Astrocyte (in vitro differentiated cells and primary cell): ENCODE measurements at regions not wholly inside any gene's neighbourhood (a gene's known extent, or its start where the extent isn't known, plus 50 kb on each side); places are given as distances from the start of the nearest gene placed in this dataset.

Source experiments
- DNase-seq: peaks from one replicate; pipeline ENCODE4 v3.0.0-alpha.2; 2010; ENCODE audit warnings: low read depth
- FAIRE-seq: peaks from 2 replicates; lab custom pipeline; 2011; peaks lifted over from hg19 to GRCh38; lab: Jason Lieb, UNC
- H2AFZ ChIP-seq: 2 replicates; pipeline ENCODE4 v1.6.0; 2012; ENCODE audit warnings: low read depth, low read length, inconsistent platforms
- H3K27ac ChIP-seq: 2 replicates; pipeline ENCODE4 v1.5.1; 2011; ENCODE audit warnings: low read depth, low read length, inconsistent platforms
- H3K27me3 ChIP-seq: 2 replicates; pipeline ENCODE4 v1.6.0; 2011; ENCODE audit warnings: low read length, inconsistent platforms; ENCODE audit not compliant: insufficient read depth
- H3K36me3 ChIP-seq: 2 replicates; pipeline ENCODE4 v1.5.1; 2011; ENCODE audit warnings: low read length, inconsistent platforms; ENCODE audit not compliant: insufficient read depth
- H3K4me1 ChIP-seq: 2 replicates; pipeline ENCODE4 v1.5.1; 2011; ENCODE audit warnings: low read length, inconsistent platforms; ENCODE audit not compliant: insufficient read depth
- H3K4me2 ChIP-seq: 2 replicates; pipeline ENCODE4 v1.6.0; 2012; ENCODE audit warnings: low read length, inconsistent platforms
- H3K4me3 ChIP-seq: 2 replicates; pipeline ENCODE4 v1.5.1; 2011; ENCODE audit warnings: low read depth, mild to moderate bottlenecking, low read length, inconsistent platforms; ENCODE audit not compliant: insufficient read depth
- H3K79me2 ChIP-seq: 2 replicates; pipeline ENCODE4 v1.6.0; 2012; ENCODE audit warnings: mild to moderate bottlenecking, low read length, inconsistent platforms; ENCODE audit not compliant: insufficient read depth
- H3K9ac ChIP-seq: 2 replicates; pipeline ENCODE4 v1.6.0; 2012; ENCODE audit warnings: mild to moderate bottlenecking, low read length, inconsistent platforms
- H3K9me3 ChIP-seq: 2 replicates; pipeline ENCODE4 v1.5.1; 2012; ENCODE audit warnings: low read depth, mild to moderate bottlenecking, low read length, inconsistent platforms; ENCODE audit not compliant: insufficient read depth
- H4K20me1 ChIP-seq: 2 replicates; pipeline ENCODE4 v1.6.0; 2012; ENCODE audit warnings: low read length, inconsistent platforms; ENCODE audit not compliant: insufficient read depth
- H3K27ac Mint-ChIP-seq: one replicate; pipeline ENCODE4 v1.8.0; 2021; ENCODE audit warnings: mild to moderate bottlenecking, mixed read lengths; ENCODE audit not compliant: unreplicated experiment
- H3K27me3 Mint-ChIP-seq: one replicate; pipeline ENCODE4 v1.8.0; 2021; ENCODE audit warnings: low read depth, mixed read lengths; ENCODE audit not compliant: unreplicated experiment
- H3K36me3 Mint-ChIP-seq: one replicate; pipeline ENCODE4 v1.8.0; 2021; ENCODE audit warnings: low read depth, mixed read lengths; ENCODE audit not compliant: unreplicated experiment
- H3K4me1 Mint-ChIP-seq: one replicate; pipeline ENCODE4 v1.8.0; 2021; ENCODE audit warnings: low read depth, mixed read lengths; ENCODE audit not compliant: unreplicated experiment
- H3K4me3 Mint-ChIP-seq: one replicate; pipeline ENCODE4 v1.8.0; 2021; ENCODE audit warnings: mild to moderate bottlenecking, moderate library complexity, mixed read lengths; ENCODE audit not compliant: unreplicated experiment
- H3K9me3 Mint-ChIP-seq: one replicate; pipeline ENCODE4 v1.8.0; 2021; ENCODE audit warnings: mild to moderate bottlenecking, mixed read lengths; ENCODE audit not compliant: unreplicated experiment
- EZH2 ChIP-seq: IDR thresholded peaks from 2 replicates; pipeline ENCODE4 v1.6.1; 2012; ENCODE audit warnings: mild to moderate bottlenecking, low read length, inconsistent platforms; ENCODE audit not compliant: insufficient read depth
- TF ChIP-seq, protein P1 (sequence below): IDR thresholded peaks from 2 replicates; pipeline ENCODE4 v1.5.1; 2011; ENCODE audit warnings: low read depth, mild to moderate bottlenecking, inconsistent platforms, low read length, moderate library complexity; ENCODE audit not compliant: insufficient read depth

DNA sequence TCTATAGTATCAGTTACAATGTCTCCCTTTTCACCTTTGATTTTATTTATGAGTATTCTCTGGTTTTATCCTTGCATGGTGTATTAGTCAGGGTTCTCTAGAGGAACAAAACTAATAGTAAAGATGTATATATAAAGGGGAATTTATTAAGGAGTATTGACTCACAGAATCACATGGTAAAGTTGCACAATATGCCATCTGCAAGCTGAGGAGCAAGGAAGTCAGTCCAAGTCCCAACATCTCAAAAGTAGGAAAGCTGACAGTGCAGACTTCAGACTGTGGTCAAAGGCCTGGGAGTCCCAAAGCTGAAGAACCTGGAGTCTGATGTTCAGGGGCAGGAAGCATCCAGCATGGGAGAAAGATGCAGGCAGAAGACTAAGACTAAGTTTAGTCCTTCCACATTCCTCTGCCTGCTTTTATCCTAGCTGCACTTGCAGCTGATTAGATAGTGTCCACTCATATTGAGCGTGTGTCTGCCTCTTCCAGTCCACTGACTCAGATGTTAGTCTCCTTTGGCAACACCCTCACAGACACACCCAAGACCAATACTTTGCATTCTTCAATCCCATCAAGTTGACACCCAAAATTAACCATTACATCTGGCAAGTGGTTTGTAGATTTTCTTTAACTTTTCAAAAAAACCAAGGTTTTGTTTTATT, 308.0 kb upstream of the LMO3 start:
- Histone ChIP-seq H3K4me1 (no peaks in the 10 kb centered on the region), H3K9me3 (peaks cover 7% of the 10 kb centered on the region), H4K20me1 (no peaks in the 10 kb centered on the region), H3K27ac (no peak overlapping the region), H3K27me3 (no peaks in the 10 kb centered on the region), H3K36me3 (no peaks in the 10 kb centered on the region), H2AFZ (no peak overlapping the region), H3K4me3 (no peak overlapping the region), H3K4me2 (no peak overlapping the region), H3K79me2 (no peaks in the 10 kb centered on the region), H3K9ac (no peak overlapping the region)
- no peak for FAIRE-seq
- no peak overlapping the region for H3K27ac Mint-ChIP-seq
- TF ChIP-seq, protein P1, sequence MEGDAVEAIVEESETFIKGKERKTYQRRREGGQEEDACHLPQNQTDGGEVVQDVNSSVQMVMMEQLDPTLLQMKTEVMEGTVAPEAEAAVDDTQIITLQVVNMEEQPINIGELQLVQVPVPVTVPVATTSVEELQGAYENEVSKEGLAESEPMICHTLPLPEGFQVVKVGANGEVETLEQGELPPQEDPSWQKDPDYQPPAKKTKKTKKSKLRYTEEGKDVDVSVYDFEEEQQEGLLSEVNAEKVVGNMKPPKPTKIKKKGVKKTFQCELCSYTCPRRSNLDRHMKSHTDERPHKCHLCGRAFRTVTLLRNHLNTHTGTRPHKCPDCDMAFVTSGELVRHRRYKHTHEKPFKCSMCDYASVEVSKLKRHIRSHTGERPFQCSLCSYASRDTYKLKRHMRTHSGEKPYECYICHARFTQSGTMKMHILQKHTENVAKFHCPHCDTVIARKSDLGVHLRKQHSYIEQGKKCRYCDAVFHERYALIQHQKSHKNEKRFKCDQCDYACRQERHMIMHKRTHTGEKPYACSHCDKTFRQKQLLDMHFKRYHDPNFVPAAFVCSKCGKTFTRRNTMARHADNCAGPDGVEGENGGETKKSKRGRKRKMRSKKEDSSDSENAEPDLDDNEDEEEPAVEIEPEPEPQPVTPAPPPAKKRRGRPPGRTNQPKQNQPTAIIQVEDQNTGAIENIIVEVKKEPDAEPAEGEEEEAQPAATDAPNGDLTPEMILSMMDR: no peak
- no peak for TF ChIP-seq EZH2
- H3K9me3 Mint-ChIP-seq: peaks cover 6% of the 10 kb centered on the region
- H3K27me3 Mint-ChIP-seq: no peaks in the 10 kb centered on the region
- no peaks in the 10 kb centered on the region for H3K36me3 Mint-ChIP-seq
- no peak for DNase-seq
- no peak overlapping the region for H3K4me3 Mint-ChIP-seq
- H3K4me1 Mint-ChIP-seq: peaks cover 3% of the 10 kb centered on the region

DNA sequence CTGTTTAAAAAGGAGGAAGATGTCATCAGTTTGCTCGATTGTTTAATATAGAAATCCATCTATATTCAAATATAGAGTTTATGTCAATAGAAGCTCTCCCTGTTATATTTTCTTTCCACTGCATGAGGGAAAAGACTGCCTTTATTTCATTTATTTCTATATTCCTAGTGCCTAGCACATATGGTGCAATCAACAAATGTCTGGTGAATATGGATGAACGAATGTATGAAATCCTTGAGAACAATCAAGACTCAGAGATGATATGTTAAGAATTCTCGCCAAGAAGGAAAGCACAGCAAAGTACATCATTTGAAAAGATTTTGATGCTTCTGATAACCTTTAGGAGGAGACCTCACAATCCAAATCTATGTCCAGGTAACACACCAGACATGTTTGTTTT, 296.0 kb upstream of the LMO3 start:
- no peak for DNase-seq
- H2AFZ ChIP-seq: no peak overlapping the region
- H3K9ac ChIP-seq: no peak overlapping the region
- Mint-ChIP-seq H3K27me3 (no peaks in the 10 kb centered on the region), H3K36me3 (no peaks in the 10 kb centered on the region), H3K27ac (no peak overlapping the region), H3K4me3 (no peak overlapping the region), H3K4me1 (no peaks in the 10 kb centered on the region), H3K9me3 (no peaks in the 10 kb centered on the region)
- H4K20me1 ChIP-seq: no peaks in the 10 kb centered on the region
- H3K27me3 ChIP-seq: no peaks in the 10 kb centered on the region
- no peak overlapping the region for H3K27ac ChIP-seq
- no peaks in the 10 kb centered on the region for H3K36me3 ChIP-seq
- H3K4me1 ChIP-seq: no peaks in the 10 kb centered on the region
- no peak overlapping the region for H3K4me3 ChIP-seq
- no peak for FAIRE-seq
- TF ChIP-seq, protein P1: no peak
- no peak for TF ChIP-seq EZH2
- no peaks in the 10 kb centered on the region for H3K79me2 ChIP-seq
- no peaks in the 10 kb centered on the region for H3K9me3 ChIP-seq
- no peak overlapping the region for H3K4me2 ChIP-seq

DNA sequence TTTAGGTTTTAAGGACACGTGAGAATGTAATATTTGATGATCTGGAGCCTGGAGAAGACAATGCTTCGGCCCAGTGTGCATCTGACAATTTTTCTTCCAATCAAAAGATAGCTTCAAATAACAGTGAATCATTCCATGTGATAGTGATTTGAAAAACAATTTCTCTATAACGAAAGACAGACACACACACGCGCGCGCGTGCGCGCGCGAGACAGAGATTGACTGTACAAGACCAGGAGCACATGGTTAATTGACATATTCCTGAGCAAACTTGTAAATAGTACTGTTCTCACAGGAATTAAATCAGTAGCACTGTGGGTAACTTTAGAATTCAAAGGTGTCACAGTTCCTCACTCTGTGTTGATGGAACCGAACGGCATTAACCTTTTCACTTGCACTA, 287.5 kb upstream of the LMO3 start:
- Histone ChIP-seq H3K4me1 (no peaks in the 10 kb centered on the region), H3K27me3 (no peaks in the 10 kb centered on the region), H3K36me3 (no peaks in the 10 kb centered on the region), H3K9ac (no peak overlapping the region), H4K20me1 (no peaks in the 10 kb centered on the region), H3K4me2 (no peak overlapping the region), H2AFZ (no peak overlapping the region), H3K9me3 (no peaks in the 10 kb centered on the region), H3K4me3 (no peak overlapping the region), H3K79me2 (no peaks in the 10 kb centered on the region), H3K27ac (no peak overlapping the region)
- Mint-ChIP-seq H3K27me3 (no peaks in the 10 kb centered on the region), H3K27ac (no peak overlapping the region), H3K9me3 (no peaks in the 10 kb centered on the region), H3K4me3 (no peak overlapping the region), H3K4me1 (no peaks in the 10 kb centered on the region), H3K36me3 (no peaks in the 10 kb centered on the region)
- no peak for TF ChIP-seq EZH2
- TF ChIP-seq, protein P1: no peak
- DNase-seq (no peak), FAIRE-seq (no peak)
